H9 (cell line): ENCODE measurements at regions not wholly inside any gene's neighbourhood (a gene's known extent, or its start where the extent isn't known, plus 50 kb on each side); places are given as distances from the start of the nearest gene placed in this dataset.

ENCODE experiments used
- DNase-seq: peaks from one replicate; pipeline ENCODE4 v3.0.0-alpha.2; 2017
- H2AFZ ChIP-seq: one replicate; pipeline ENCODE4 v1.6.1; 2013; ENCODE audit warnings: mild to moderate bottlenecking, low read length, control low read depth, moderate library complexity
- H2AK5ac ChIP-seq: 2 replicates; pipeline ENCODE4 v1.6.1; 2013; ENCODE audit warnings: low read length, control low read depth, mixed read lengths; ENCODE audit not compliant: insufficient read length
- H2BK120ac ChIP-seq: one replicate; pipeline ENCODE4 v1.6.1; 2013; ENCODE audit warnings: low read depth, mild to moderate bottlenecking, low read length, control low read depth, inconsistent platforms; ENCODE audit not compliant: poor library complexity, severe bottlenecking
- H2BK12ac ChIP-seq: 2 replicates; pipeline ENCODE4 v1.6.1; 2013; ENCODE audit warnings: low read length, control low read depth, mixed read lengths, low read depth; ENCODE audit not compliant: insufficient read length
- H2BK15ac ChIP-seq: 2 replicates; pipeline ENCODE4 v1.6.1; 2013; ENCODE audit warnings: low read depth, low read length, control low read depth
- H2BK20ac ChIP-seq: one replicate; pipeline ENCODE4 v1.6.1; 2013; ENCODE audit warnings: low read depth, mild to moderate bottlenecking, low read length, control low read depth, inconsistent platforms; ENCODE audit not compliant: poor library complexity, severe bottlenecking
- H2BK5ac ChIP-seq: 2 replicates; pipeline ENCODE4 v1.6.1; 2013; ENCODE audit warnings: low read length, control low read depth, mixed read lengths; ENCODE audit not compliant: insufficient read length
- H3K14ac ChIP-seq: 2 replicates; pipeline ENCODE4 v1.6.1; 2013; ENCODE audit warnings: low read length, control low read depth; ENCODE audit not compliant: insufficient read depth
- H3K18ac ChIP-seq: 2 replicates; pipeline ENCODE4 v1.6.1; 2013; ENCODE audit warnings: low read depth, mild to moderate bottlenecking, mixed read lengths, low read length, control low read depth; ENCODE audit not compliant: insufficient read length
- H3K23ac ChIP-seq: 2 replicates; pipeline ENCODE4 v1.6.1; 2013; ENCODE audit warnings: low read length, control low read depth, mixed read lengths, low read depth; ENCODE audit not compliant: insufficient read length
- H3K23me2 ChIP-seq: 2 replicates; pipeline ENCODE4 v1.6.1; 2013; ENCODE audit warnings: low read depth, mild to moderate bottlenecking, mixed read lengths, low read length, control low read depth; ENCODE audit not compliant: insufficient read length, poor library complexity, severe bottlenecking
- H3K27ac ChIP-seq: 2 replicates; pipeline ENCODE4 v1.5.1; 2013; ENCODE audit warnings: low read length, control low read depth, mixed read lengths, low read depth; ENCODE audit not compliant: insufficient read length
- H3K27me3 ChIP-seq: 2 replicates; pipeline ENCODE4 v1.6.1; 2013; ENCODE audit warnings: low read length, control low read depth, inconsistent platforms; ENCODE audit not compliant: insufficient read depth
- H3K4ac ChIP-seq: 2 replicates; pipeline ENCODE4 v1.6.1; 2013; ENCODE audit warnings: low read depth, mild to moderate bottlenecking, control low read depth, inconsistent platforms, low read length, moderate library complexity
- H3K4me1 ChIP-seq: 2 replicates; pipeline ENCODE4 v1.6.1; 2013; ENCODE audit warnings: low read length, control low read depth, inconsistent platforms; ENCODE audit not compliant: insufficient read depth
- H3K4me2 ChIP-seq: 2 replicates; pipeline ENCODE4 v1.6.1; 2013; ENCODE audit warnings: low read length, control low read depth, mixed read lengths; ENCODE audit not compliant: insufficient read length, insufficient read depth
- H3K56ac ChIP-seq: 2 replicates; pipeline ENCODE4 v1.6.1; 2013; ENCODE audit warnings: low read depth, mild to moderate bottlenecking, mixed read lengths, low read length, control low read depth; ENCODE audit not compliant: insufficient read length
- H3K79me1 ChIP-seq: 2 replicates; pipeline ENCODE4 v1.6.1; 2013; ENCODE audit warnings: low read depth, mild to moderate bottlenecking, moderate library complexity, low read length, control low read depth, inconsistent platforms; ENCODE audit not compliant: insufficient read depth, poor library complexity, severe bottlenecking
- H3K79me2 ChIP-seq: 2 replicates; pipeline ENCODE4 v1.6.1; 2013; ENCODE audit warnings: low read length, control low read depth, inconsistent platforms; ENCODE audit not compliant: insufficient read depth
- H3K9ac ChIP-seq: 2 replicates; pipeline ENCODE4 v1.6.1; 2013; ENCODE audit warnings: low read length, control low read depth, mixed read lengths; ENCODE audit not compliant: insufficient read length; ENCODE audit errors: extremely low read depth
- H3K9me3 ChIP-seq: one replicate; pipeline ENCODE4 v1.6.1; 2013; ENCODE audit warnings: low read depth, low read length, inconsistent platforms; ENCODE audit not compliant: control insufficient read depth
- H3T11ph ChIP-seq: one replicate; pipeline ENCODE4 v1.6.1; 2013; ENCODE audit warnings: mild to moderate bottlenecking, low read length, control low read depth, inconsistent platforms
- H4K20me1 ChIP-seq: one replicate; pipeline ENCODE4 v1.6.1; 2013; ENCODE audit not compliant: control insufficient read depth, insufficient read length, insufficient read depth
- H4K5ac ChIP-seq: 2 replicates; pipeline ENCODE4 v1.6.1; 2013; ENCODE audit warnings: low read depth, mild to moderate bottlenecking, mixed read lengths, low read length, control low read depth; ENCODE audit not compliant: insufficient read length
- H4K8ac ChIP-seq: replicated peaks from 2 replicates; pipeline ENCODE4 v1.6.1; 2013; ENCODE audit warnings: low read length, control low read depth, mixed read lengths, low read depth; ENCODE audit not compliant: insufficient read length
- H4K91ac ChIP-seq: 2 replicates; pipeline ENCODE4 v1.6.1; 2013; ENCODE audit warnings: low read depth, mild to moderate bottlenecking, moderate library complexity, mixed read lengths, low read length, control low read depth; ENCODE audit not compliant: insufficient read length
- H3K27ac Mint-ChIP-seq, 3 experiments: 2 replicates in 2 of 3; 3 replicates in 1 of 3; pipeline ENCODE4 v1.8.0; 2020 to 2021; ENCODE audit warnings: mixed read lengths in 3 of 3, mild to moderate bottlenecking in 1 of 3, moderate library complexity in 1 of 3
- H3K27me3 Mint-ChIP-seq: 2 replicates; pipeline ENCODE4 v1.8.0; 2021; ENCODE audit warnings: low read depth, mild to moderate bottlenecking, moderate library complexity, mixed read lengths
- H3K36me3 Mint-ChIP-seq, 3 experiments: 2 replicates in 2 of 3; 3 replicates in 1 of 3; pipeline ENCODE4 v1.8.0; 2020 to 2021; ENCODE audit warnings: low read depth in 3 of 3, mixed read lengths in 3 of 3; ENCODE audit not compliant: insufficient read depth in 1 of 3
- H3K4me1 Mint-ChIP-seq, 2 experiments: 2 replicates each; pipeline ENCODE4 v1.8.0; 2020; ENCODE audit warnings: mixed read lengths in 2 of 2
- H3K4me3 Mint-ChIP-seq, 2 experiments: 2 replicates in 1 of 2; 3 replicates in 1 of 2; pipeline ENCODE4 v1.8.0; 2020 to 2021; ENCODE audit warnings: mild to moderate bottlenecking in 2 of 2, mixed read lengths in 2 of 2, moderate library complexity in 1 of 2
- H3K9me3 Mint-ChIP-seq, 2 experiments: 2 replicates in 1 of 2; 3 replicates in 1 of 2; pipeline ENCODE4 v1.8.0; 2020; ENCODE audit warnings: mild to moderate bottlenecking in 2 of 2, mixed read lengths in 2 of 2, moderate library complexity in 1 of 2
- WGBS: extraction: QIAGEN DNeasy Blood & Tissue Kit; methylation state at CpG from one replicate; pipeline ENCODE4 v1.1.7; 2013; ENCODE audit warnings: missing lambda C conversion rate, low lambda C conversion rate, mixed read lengths; ENCODE audit not compliant: insufficient read length; ENCODE audit errors: extremely low coverage; 5-methylcytosine and 5-hydroxymethylcytosine counted together
- TF ChIP-seq, protein P1 (sequence below): fragments of 200-600 bp; sonication (generic); conservative IDR thresholded peaks from 3 replicates; pipeline ENCODE4 v1.8.0; 2021; ENCODE audit warnings: antibody characterized with exemption, mild to moderate bottlenecking

DNA sequence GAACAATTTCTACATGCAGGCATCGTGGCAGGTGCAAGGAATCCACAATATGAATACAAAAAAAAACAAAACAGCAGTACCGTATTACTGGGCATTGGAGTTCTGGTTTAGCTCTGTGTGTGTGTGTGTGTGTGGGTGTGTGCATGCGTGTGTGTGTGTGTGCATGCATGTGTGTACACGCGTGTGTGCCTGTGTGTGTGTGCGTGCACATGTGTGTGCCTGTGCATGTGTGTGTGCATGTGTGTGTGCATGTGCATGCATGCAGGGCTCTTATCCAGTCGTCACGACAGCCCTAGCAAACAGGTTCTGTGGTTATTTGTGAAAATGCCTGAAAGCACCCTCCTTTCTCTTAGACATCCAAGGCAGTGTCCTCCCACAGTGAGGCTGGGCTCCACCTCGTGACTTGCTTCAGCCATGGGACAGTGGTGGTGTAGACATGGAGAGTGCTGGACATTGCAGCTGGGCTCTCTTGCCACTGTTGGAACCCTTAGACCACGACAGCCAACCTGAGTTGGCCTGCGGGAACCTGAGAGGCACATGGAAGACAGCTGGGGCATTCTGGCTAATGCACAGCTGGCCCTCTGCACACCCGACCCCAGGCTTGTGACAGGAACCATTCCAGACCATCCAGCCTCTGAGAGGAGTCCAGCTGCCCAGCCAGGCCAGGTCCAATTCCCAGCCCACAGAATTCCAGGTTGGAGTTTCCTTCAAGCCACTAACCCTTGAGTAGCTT, 173.4 kb upstream of the SHH start:
- peak; percentile 8 for DNase-seq
- Histone ChIP-seq H3K79me2 (no peaks in the 10 kb centered on the region), H3K23ac (no peak overlapping the region), H3K79me1 (no peaks in the 10 kb centered on the region), H2AK5ac (no peak overlapping the region), H3K9ac (no peak overlapping the region), H3K27me3 (no peaks in the 10 kb centered on the region), H3T11ph (no peak overlapping the region), H2BK12ac (no peak overlapping the region), H3K23me2 (no peaks in the 10 kb centered on the region), H3K4me1 (no peaks in the 10 kb centered on the region), H3K27ac (no peak overlapping the region), H3K9me3 (no peaks in the 10 kb centered on the region), H2BK5ac (no peak overlapping the region), H3K14ac (no peak overlapping the region; the same call in 1 of the 2 replicates), H2BK15ac (no peak overlapping the region), H4K8ac (no peak overlapping the region), H4K91ac (no peak overlapping the region), H2BK120ac (no peak overlapping the region), H3K4ac (no peak overlapping the region), H3K56ac (no peak overlapping the region), H2BK20ac (no peak overlapping the region), H4K20me1 (no peaks in the 10 kb centered on the region), H3K18ac (no peak overlapping the region), H3K4me2 (no peak overlapping the region), H2AFZ (no peak overlapping the region), H4K5ac (no peak overlapping the region)
- Mint-ChIP-seq H3K36me3 (no peaks in the 10 kb centered on the region; a peak in 1 of 7 replicates), H3K9me3 (peaks cover 17 to 24% of the 10 kb centered on the region in 2 experiments), H3K4me3 (no peak overlapping the region), H3K27ac (peak overlapping the region in 1 of 3 experiments; percentile 31; a peak in 1 of 7 replicates), H3K4me1 (no peaks in the 10 kb centered on the region), H3K27me3 (peaks cover 12% of the 10 kb centered on the region)
- TF ChIP-seq, protein P1, sequence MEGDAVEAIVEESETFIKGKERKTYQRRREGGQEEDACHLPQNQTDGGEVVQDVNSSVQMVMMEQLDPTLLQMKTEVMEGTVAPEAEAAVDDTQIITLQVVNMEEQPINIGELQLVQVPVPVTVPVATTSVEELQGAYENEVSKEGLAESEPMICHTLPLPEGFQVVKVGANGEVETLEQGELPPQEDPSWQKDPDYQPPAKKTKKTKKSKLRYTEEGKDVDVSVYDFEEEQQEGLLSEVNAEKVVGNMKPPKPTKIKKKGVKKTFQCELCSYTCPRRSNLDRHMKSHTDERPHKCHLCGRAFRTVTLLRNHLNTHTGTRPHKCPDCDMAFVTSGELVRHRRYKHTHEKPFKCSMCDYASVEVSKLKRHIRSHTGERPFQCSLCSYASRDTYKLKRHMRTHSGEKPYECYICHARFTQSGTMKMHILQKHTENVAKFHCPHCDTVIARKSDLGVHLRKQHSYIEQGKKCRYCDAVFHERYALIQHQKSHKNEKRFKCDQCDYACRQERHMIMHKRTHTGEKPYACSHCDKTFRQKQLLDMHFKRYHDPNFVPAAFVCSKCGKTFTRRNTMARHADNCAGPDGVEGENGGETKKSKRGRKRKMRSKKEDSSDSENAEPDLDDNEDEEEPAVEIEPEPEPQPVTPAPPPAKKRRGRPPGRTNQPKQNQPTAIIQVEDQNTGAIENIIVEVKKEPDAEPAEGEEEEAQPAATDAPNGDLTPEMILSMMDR, result no peak
- no CpG with 5 or more reads among the region's 12 CpGs for WGBS
